Activated CD8-positive, alpha-beta memory T cell treated with anti-CD3 and anti-CD28 coated beads, Interleukin-2, amount 10 ng/mL, durations not matched to agents 7 days and 5 days (primary cell): ENCODE measurements at regions not wholly inside any gene's neighbourhood (a gene's known extent, or its start where the extent isn't known, plus 50 kb on each side); places are given as distances from the start of the nearest gene placed in this dataset.

Source experiments
- ATAC-seq: fragments of 150-1000 bp; cut with Tn5 transposase; one replicate; pipeline ENCODE4 v1.10.0; 2021; ENCODE audit warnings: moderate library complexity
- CTCF ChIA-PET: fragments of 350-600 bp; sonication (Branson Sonifier 250); formaldehyde crosslinking; loops from one replicate; lab custom pipeline; 2021; ENCODE audit warnings: antibody characterized with exemption; lab: Charles Lee
- DNase-seq: peaks from one replicate; pipeline ENCODE4 v3.0.0-alpha.2; 2020
- H3K27ac Mint-ChIP-seq: one replicate; pipeline ENCODE4 v1.8.0; 2021; ENCODE audit warnings: mild to moderate bottlenecking, mixed read lengths
- H3K27me3 Mint-ChIP-seq: one replicate; pipeline ENCODE4 v1.8.0; 2021; ENCODE audit warnings: mixed read lengths
- H3K36me3 Mint-ChIP-seq: one replicate; pipeline ENCODE4 v1.8.0; 2021; ENCODE audit warnings: mild to moderate bottlenecking, mixed read lengths
- H3K4me1 Mint-ChIP-seq: one replicate; pipeline ENCODE4 v1.8.0; 2021; ENCODE audit warnings: mixed read lengths
- H3K4me3 Mint-ChIP-seq: one replicate; pipeline ENCODE4 v1.8.0; 2021; ENCODE audit warnings: mild to moderate bottlenecking, moderate library complexity, mixed read lengths
- H3K9me3 Mint-ChIP-seq: one replicate; pipeline ENCODE4 v1.8.0; 2022; ENCODE audit warnings: low read depth, mixed read lengths

DNA sequence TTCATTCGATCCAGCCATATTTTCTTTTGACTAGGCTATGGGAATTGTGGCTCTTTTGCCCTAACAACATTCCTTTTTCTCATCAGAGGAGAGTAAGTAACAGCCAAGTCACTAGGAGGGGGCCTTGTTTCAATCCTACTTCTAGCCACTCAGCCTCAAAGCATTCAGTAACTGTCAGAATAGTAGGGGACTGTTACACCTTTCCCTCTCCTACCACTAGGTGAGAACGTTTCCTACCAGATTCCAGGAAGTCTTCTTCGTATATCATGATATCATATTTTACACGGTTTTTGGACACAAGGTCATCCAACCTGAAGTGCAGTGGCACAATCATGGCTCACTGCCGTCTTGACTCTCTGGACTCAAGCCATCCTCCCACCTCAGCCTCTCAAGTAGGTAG lies 171.3 kb upstream of the CDH12 start:
- CTCF ChIA-PET = no interaction called here
- no peaks in the 10 kb centered on the region for H3K4me1 Mint-ChIP-seq
- no peak for ATAC-seq

DNA sequence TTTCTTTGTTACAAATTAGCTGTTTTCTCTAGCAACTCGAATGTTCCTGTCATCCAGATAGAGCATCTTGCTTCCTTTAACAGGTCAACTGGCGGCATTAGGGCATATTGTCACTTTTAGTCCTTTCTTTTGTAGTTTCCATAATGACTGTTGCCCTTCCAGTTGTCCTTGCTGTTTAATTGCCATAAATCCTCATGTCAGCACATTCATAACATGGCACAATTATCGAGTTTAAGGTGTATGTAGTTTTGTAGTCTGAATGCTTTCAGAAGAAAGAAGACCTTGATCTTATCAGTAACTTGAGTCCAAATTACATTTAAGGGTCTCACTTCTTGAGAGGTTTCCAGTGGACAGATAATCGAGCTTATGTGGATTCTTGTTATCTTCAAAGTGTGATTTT lies 161.7 kb upstream of the CDH12 start:
- ATAC-seq (no peak), DNase-seq (no peak)
- CTCF ChIA-PET = no interaction called here
- Mint-ChIP-seq H3K36me3 (no peaks in the 10 kb centered on the region), H3K27ac (no peak overlapping the region), H3K9me3 (peaks cover 5% of the 10 kb centered on the region), H3K4me3 (no peak overlapping the region), H3K4me1 (no peaks in the 10 kb centered on the region), H3K27me3 (no peaks in the 10 kb centered on the region)

More for the DNA sequence above, 171.3 kb upstream of the CDH12 start:
- Mint-ChIP-seq H3K36me3 (no peaks in the 10 kb centered on the region), H3K9me3 (peaks cover 8% of the 10 kb centered on the region), H3K4me3 (no peak overlapping the region), H3K27ac (no peak overlapping the region), H3K27me3 (no peaks in the 10 kb centered on the region)
- DNase-seq = no peak

DNA sequence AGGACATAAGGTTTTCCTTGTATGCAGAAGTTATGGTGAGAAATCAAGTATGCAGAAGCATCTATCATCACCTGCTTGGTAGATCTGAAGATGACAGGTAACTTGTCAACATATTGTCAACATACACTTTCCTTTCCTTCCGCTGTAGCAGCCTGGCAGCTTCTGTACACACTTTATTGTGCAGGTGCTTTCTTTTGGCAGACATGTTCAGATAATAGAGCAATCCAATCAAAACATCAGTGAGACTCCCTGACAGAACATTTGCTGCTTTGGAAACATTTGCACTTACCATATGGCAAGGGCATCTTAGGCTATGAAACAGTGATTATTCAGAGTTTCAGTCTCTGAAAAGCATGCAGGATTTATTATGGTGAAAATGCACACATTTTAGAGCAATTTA lies 161.1 kb upstream of the CDH12 start:
- Mint-ChIP-seq H3K9me3 (peaks cover 2% of the 10 kb centered on the region), H3K27ac (no peak overlapping the region), H3K4me3 (no peak overlapping the region), H3K36me3 (no peaks in the 10 kb centered on the region), H3K4me1 (no peaks in the 10 kb centered on the region), H3K27me3 (no peaks in the 10 kb centered on the region)
- ATAC-seq (no peak), DNase-seq (no peak)
- CTCF ChIA-PET = no interaction called here

DNA sequence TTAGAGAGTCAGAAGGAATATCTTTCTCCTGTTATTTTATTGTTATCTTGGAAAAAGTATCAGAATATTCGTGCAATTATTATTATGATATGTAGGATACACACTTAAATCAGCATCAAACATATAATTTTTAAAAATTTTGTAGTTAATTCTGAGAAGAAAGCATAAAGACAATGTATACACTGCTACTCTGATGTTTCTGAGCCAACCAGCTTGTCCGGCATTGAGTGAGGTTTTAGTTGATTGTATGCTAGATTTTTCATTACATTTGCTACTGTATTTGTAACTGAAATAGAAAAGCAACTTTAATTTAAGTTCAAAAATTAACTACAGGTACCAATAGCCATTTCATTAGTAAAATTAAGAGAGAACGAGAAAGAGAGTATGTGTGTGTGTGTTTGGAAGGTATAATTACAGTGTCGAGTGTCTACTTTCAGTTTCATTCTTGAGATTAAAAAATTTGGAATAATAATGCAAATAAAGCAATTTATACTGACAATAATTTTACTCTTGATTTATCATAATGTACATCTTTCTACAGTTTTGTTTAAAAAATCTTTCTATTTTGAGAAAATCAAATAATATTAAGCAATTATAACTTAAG lies 160.4 kb upstream of the CDH12 start:
- peak overlapping the region; percentile 71 for H3K4me3 Mint-ChIP-seq
- H3K4me1 Mint-ChIP-seq = no peaks in the 10 kb centered on the region
- ATAC-seq (no peak), DNase-seq (no peak)
- no peak overlapping the region for H3K27ac Mint-ChIP-seq
- H3K27me3 Mint-ChIP-seq = no peaks in the 10 kb centered on the region
- H3K9me3 Mint-ChIP-seq = peaks cover 2% of the 10 kb centered on the region
- CTCF ChIA-PET = no interaction called here
- no peaks in the 10 kb centered on the region for H3K36me3 Mint-ChIP-seq

DNA sequence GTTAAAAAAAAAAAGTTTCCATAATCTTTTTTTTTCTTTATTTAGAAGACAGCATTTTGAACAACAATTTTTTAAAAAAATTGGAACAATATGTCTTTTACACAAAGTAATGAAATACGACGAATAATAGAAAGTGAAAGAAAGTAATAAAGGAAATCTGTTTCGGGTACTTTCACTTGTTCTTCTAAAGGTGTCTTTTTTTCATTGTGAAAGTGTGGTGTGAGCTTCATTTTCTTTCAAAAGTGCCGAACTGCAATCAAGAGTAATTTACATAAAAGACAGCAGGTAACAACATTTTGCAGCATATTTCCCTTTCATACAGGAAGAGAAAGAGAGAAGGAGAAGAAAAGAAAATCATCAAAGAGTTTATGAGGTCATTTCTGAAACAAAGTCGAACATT lies 159.7 kb upstream of the CDH12 start:
- ATAC-seq (no peak), DNase-seq (no peak)
- Mint-ChIP-seq H3K36me3 (no peaks in the 10 kb centered on the region), H3K27me3 (no peaks in the 10 kb centered on the region), H3K9me3 (peaks cover 2% of the 10 kb centered on the region), H3K4me3 (peak overlapping the region; percentile 54), H3K4me1 (no peaks in the 10 kb centered on the region), H3K27ac (no peak overlapping the region)
- CTCF ChIA-PET = no interaction called here

DNA sequence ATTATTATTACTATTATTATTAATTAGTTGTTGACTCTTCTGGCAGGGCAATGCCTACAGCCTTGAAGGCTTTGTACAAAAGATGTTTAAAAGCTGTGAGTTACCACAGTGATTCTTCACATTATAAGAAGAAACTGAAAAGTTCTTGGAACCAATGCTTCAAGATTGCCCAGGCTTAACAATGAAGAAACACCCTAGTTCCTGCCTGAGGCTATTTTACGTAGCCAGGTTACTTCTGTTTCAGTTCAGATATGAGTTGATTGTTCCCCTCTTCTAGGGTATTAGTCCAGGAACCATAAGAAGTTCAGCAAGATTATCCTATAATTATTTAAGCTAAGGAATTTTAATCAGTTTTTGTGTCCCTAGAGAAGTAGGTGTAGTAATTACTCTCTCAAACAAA lies 154.6 kb upstream of the CDH12 start:
- Mint-ChIP-seq H3K4me1 (no peaks in the 10 kb centered on the region), H3K27ac (no peak overlapping the region), H3K4me3 (no peak overlapping the region), H3K27me3 (no peaks in the 10 kb centered on the region), H3K36me3 (no peaks in the 10 kb centered on the region), H3K9me3 (peaks cover 9% of the 10 kb centered on the region)
- ATAC-seq (no peak), DNase-seq (no peak)
- CTCF ChIA-PET = no interaction called here

DNA sequence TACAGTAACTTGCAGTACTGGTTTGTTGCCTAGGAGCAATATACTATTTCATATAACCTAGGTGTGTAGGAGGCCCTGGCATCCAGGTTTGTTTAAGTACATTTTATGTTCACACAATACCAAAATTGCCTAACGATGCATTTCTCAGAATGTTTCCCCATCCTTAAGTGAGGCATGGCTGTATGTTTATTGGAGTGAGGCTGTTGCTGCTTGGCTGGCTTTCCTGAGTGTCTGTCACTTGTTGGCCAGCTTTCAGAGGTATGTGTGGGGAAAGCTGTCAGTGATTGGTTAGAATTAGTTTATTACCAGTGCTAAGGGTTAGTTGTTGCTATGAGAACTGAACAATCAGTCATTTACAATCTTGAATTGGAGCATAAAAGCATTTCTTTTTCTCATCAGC lies 154.1 kb upstream of the CDH12 start:
- no peaks in the 10 kb centered on the region for H3K36me3 Mint-ChIP-seq
- peaks cover 7% of the 10 kb centered on the region for H3K9me3 Mint-ChIP-seq
- no peaks in the 10 kb centered on the region for H3K27me3 Mint-ChIP-seq
- H3K27ac Mint-ChIP-seq = no peak overlapping the region
- H3K4me3 Mint-ChIP-seq = no peak overlapping the region
- no peaks in the 10 kb centered on the region for H3K4me1 Mint-ChIP-seq
- CTCF ChIA-PET = no interaction called here
- DNase-seq = no peak
- no peak for ATAC-seq

DNA sequence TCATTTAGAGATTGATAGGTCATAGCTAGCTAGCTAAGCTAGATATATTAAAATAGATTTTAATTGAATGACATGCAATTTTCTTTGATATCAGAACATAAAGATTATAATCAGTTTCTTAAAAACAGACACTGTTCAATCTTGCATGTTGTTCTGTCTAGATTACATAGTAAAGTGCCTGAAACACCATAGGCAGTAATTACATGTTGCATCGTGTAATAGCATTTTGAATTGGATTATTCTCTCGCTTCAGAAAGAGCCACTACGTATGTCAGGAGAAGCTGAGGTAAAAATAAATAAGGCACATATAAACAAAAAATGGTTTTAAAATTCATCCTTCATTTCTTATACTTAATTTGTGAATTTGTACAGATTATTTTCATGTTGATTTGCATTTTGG lies 148.0 kb upstream of the CDH12 start:
- Mint-ChIP-seq H3K4me1 (no peaks in the 10 kb centered on the region), H3K27ac (no peak overlapping the region), H3K36me3 (no peaks in the 10 kb centered on the region), H3K27me3 (no peaks in the 10 kb centered on the region), H3K4me3 (no peak overlapping the region), H3K9me3 (peaks cover 7% of the 10 kb centered on the region)
- CTCF ChIA-PET = no interaction called here
- DNase-seq = no peak
- no peak for ATAC-seq

DNA sequence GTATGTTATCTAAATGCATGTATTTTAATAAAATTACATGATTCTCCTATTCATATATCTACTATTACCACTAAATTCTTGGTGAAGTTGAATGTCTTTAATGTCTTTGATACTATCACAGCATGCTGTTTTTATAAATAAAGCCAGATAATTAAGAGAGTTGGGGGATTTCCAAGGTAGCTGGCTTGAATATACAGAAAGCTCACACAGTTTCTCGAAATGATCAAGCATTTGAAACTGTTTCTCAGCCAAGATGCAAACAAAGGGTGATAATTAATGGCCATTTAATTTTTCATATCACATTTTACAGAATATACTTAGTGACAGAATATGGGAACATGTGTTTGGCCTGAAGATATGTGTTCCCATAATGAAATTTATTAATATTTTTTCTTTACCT lies 145.6 kb upstream of the CDH12 start:
- H3K27ac Mint-ChIP-seq = no peak overlapping the region
- H3K9me3 Mint-ChIP-seq = peaks cover 2% of the 10 kb centered on the region
- H3K27me3 Mint-ChIP-seq = no peaks in the 10 kb centered on the region
- no peak for DNase-seq
- no peaks in the 10 kb centered on the region for H3K36me3 Mint-ChIP-seq
- H3K4me3 Mint-ChIP-seq = no peak overlapping the region
- CTCF ChIA-PET = no interaction called here
- no peaks in the 10 kb centered on the region for H3K4me1 Mint-ChIP-seq
- ATAC-seq = no peak

DNA sequence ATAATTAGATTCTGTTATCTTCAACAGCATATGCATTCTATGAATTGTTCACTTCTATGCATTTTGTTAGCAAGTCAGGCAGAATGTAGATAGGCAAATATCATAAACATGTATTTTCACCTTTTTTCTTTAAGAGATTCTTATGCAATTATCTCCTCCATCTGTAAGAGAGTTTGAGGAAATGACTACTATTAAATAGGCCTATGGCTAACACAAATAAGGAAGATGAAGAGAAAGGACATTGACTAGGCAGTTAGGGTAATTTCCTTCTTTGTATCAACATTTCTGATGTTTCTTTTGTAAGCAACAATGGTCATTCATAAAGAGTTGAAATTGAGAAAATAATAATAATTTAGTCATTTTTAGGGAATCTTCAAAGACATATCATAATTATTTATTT lies 145.2 kb upstream of the CDH12 start:
- no peak for DNase-seq

DNA sequence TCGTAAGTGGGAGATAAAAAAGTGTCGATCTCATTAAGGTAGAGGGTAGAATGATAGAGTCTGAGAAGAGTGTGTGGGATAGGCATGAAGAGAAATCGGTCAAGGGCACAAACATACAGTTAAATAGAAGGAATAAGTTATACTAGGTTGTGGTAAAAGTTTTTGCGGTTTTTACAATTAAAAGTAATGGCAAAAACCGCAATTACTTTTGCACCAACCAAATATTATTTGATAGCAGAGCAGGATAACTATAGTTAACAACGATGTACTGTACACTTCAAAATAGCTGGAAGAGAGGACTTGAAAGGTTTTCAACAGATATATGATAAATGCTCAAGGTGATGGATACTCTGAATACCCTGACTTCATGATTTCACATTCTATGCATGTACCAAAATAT lies 135.8 kb upstream of the CDH12 start:
- Mint-ChIP-seq H3K27ac (no peak overlapping the region), H3K4me3 (no peak overlapping the region), H3K27me3 (no peaks in the 10 kb centered on the region), H3K9me3 (peaks cover 8% of the 10 kb centered on the region), H3K4me1 (no peaks in the 10 kb centered on the region), H3K36me3 (no peaks in the 10 kb centered on the region)
- ATAC-seq (no peak), DNase-seq (no peak)
- CTCF ChIA-PET = no interaction called here

More for the DNA sequence above, 145.2 kb upstream of the CDH12 start:
- no peak for ATAC-seq
- no peaks in the 10 kb centered on the region for H3K27me3 Mint-ChIP-seq
- H3K27ac Mint-ChIP-seq = no peak overlapping the region
- no peaks in the 10 kb centered on the region for H3K36me3 Mint-ChIP-seq
- CTCF ChIA-PET = no interaction called here
- H3K9me3 Mint-ChIP-seq = peaks cover 2% of the 10 kb centered on the region
- H3K4me3 Mint-ChIP-seq = no peak overlapping the region
- H3K4me1 Mint-ChIP-seq = no peaks in the 10 kb centered on the region

DNA sequence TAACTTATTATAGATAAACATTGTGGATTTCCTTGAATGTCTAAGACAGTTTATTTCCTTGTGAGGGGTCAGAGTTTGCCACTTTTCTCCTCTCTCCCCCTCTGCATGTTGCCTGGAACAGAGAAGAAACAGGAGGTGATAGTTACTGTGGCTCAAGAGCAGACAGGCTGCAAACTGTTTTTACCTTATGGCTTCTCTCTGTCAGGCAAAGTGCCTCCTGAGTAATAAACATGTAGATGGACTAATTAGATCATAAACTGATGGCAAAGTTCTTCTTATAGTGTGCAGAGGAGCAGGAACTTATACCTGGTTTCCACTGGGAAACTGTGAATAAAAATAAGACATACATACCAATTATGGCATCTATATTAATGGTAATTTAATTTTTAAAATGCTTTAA lies 133.1 kb upstream of the CDH12 start:
- Mint-ChIP-seq H3K27ac (no peak overlapping the region), H3K9me3 (peaks cover 7% of the 10 kb centered on the region)

DNA sequence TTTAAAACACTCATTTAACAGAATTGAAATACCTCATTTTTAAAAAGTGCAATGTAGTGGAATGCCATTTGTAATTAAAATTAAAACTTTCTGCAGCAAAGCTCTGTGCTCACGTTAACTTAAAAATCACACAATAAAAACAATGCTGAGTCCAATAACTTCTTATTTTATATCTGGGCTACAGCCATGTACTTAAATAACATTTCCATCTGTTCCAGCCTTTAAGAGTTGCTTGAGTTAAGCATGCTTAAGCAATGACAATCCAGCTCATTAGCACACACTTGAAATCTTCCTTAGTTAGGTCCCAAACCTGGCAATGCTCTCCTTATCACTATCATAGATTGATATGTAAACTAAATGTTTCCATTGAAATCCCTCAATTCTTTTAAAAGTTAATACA lies 132.3 kb upstream of the CDH12 start:
- H3K4me1 Mint-ChIP-seq = no peaks in the 10 kb centered on the region
- ATAC-seq = no peak
- H3K9me3 Mint-ChIP-seq = peaks cover 7% of the 10 kb centered on the region
- no peaks in the 10 kb centered on the region for H3K36me3 Mint-ChIP-seq
- H3K4me3 Mint-ChIP-seq = no peak overlapping the region
- CTCF ChIA-PET = no interaction called here
- H3K27ac Mint-ChIP-seq = no peak overlapping the region
- no peaks in the 10 kb centered on the region for H3K27me3 Mint-ChIP-seq
- no peak for DNase-seq

More for the DNA sequence above, 133.1 kb upstream of the CDH12 start:
- H3K4me1 Mint-ChIP-seq = no peaks in the 10 kb centered on the region
- no peaks in the 10 kb centered on the region for H3K36me3 Mint-ChIP-seq
- CTCF ChIA-PET = no interaction called here
- ATAC-seq (no peak), DNase-seq (no peak)
- no peak overlapping the region for H3K4me3 Mint-ChIP-seq
- no peaks in the 10 kb centered on the region for H3K27me3 Mint-ChIP-seq

DNA sequence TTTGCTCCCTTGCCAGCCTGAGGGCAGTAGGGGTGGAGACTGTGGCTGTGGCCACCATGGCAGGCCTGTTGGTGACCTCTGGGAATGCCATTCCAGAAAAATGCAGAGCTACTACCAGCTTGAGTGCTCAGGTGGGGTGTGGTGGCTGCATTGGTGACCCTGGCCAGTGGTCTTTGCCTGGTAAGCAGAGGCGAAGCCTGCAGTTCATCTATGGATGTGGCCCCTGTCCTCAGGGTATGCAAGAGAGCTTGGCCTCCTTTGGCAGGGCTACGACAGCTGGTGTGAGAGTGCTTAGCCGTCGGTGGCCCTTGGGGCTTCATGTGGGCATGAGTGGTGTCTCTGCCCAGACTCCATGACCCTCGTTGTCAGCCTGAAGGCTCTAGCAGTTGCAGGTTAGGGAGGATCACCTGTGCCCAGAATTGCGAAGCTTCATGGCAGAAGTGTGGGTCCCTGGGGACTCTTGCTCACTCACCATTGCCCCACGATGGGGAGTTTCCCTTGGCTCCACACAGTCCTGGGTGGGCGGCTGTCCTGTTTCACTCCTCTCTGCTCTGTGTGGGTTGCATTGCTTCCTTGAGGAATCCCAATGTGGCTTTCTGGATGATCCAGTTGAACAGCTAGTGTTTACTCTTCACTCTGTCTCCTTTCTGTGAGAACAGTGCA lies 117.9 kb upstream of the CDH12 start:
- H3K27me3 Mint-ChIP-seq = no peaks in the 10 kb centered on the region
- peaks cover 10% of the 10 kb centered on the region for H3K9me3 Mint-ChIP-seq
- H3K4me3 Mint-ChIP-seq = no peak overlapping the region
- H3K27ac Mint-ChIP-seq = no peak overlapping the region
- CTCF ChIA-PET = interaction anchor here (0.6 kb wide), 1 partner anchor 13 kb away, joined by 5 read pairs; no protein-coding TSS in a partner anchor
- H3K36me3 Mint-ChIP-seq = no peaks in the 10 kb centered on the region
- no peaks in the 10 kb centered on the region for H3K4me1 Mint-ChIP-seq
- DNase-seq (no peak), ATAC-seq (no peak)
